GM18909 (cell line): ENCODE measurements at regions not wholly inside any gene's neighbourhood (a gene's known extent, or its start where the extent isn't known, plus 50 kb on each side); places are given as distances from the start of the nearest gene placed in this dataset.
"Not testable (repeated sequence)": the region's sequence is repeated elsewhere in the genome, so short reads cannot be mapped to it uniquely, and the experiment has no call there.

Experiments used
- ATAC-seq: cut with Tn5 transposase; IDR thresholded peaks from one replicate; pipeline ENCODE4 v1.9.1; 2021; ENCODE audit warnings: mild to moderate bottlenecking; ENCODE audit not compliant: unreplicated experiment, poor library complexity

DNA sequence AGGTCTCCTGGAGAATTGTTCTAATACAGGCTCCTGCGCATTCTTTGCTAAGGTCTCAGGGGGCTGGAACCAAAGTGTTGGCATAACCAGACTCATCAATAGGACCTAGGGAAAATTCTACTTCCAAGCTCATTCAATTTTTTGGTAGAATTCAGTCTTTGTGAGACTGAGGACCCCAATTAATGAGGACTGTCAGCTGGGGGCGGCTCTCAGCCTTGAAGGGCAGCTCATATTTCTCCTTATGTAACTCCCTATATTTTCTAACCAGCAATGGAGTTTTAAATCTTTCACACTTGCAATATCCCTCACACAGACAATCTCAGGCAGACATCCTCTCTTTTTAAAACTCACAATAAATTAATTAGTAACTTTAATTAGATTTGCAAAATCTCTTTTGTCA, 476.4 kb upstream of the LRFN5 start:
- no peak for ATAC-seq

DNA sequence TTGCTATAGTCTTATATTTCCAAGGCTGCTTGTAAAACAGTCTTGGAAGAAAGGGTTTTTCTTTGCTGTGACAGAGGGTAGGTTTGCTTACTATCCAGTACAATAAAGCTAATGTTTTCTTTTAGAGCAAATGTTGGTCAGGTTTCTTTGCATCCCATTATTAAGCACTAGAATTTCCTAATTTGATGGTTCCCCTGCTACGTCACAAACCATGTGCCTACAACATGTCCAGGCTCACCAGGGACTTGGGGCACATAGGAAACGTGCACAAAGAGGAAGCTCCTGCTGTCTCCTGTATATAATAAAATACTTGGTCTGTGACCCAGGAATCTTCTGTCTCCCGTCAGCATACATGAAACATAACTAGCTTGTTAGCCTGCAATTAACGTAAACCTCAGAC, 486.3 kb upstream of the LRFN5 start:
- ATAC-seq, result no peak

DNA sequence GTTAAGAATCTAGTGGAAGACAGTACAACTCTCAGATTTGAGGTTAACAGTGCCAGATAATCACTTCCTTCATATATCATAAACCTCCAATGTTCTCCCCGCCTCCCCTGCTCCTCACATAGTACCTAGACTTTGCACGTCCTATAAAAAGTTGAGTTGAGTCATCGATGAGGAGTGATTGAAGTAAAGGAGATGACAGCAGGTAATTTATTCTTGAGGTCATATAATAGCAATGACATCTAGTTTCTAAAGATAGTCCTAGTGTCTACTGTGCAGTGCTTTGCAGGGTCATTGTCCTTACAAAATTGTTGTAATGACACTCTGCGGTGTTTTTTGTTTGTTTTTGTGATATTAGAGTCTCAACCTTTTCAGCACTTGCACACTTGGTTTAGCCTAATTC, 510.5 kb upstream of the LRFN5 start:
- no peak for ATAC-seq

DNA sequence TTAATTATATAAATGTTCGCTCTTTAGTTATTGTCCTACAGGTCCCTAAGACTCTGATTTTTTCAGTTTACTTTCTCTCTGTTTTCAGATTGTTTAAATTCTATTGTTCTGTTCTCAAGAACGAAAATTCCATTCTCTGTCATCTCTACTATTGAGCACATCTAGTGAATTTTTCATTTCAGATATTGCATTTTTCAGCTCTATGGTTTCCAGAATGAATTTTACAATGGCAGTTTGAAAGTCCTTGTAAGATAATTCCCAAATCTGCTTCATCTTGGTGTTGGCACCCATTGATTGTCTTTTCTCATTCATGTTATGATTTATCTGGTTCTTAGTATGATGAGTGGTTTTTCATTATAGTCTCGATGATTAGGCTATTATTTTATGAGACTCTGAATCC, 519.6 kb upstream of the LRFN5 start:
- ATAC-seq, result no peak

DNA sequence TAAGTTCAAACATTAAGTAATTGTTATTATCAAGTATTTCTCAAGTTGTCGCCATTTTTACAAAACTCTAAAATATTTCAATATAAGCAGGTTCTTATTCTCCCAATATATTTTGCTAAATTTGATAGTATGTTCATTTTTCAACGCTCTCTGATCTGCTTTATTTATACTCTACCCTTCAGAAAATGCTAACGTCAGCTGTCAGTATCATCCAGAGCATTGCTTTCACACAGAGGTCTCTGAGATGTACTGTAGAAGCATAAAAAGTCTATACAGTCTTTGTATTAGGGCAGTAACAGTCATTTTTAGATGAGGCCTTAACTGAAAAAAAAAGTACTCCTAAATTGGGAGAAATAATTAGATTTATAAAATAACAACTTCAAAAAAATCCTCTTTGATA, 533.1 kb upstream of the LRFN5 start:
- ATAC-seq, result no peak

DNA sequence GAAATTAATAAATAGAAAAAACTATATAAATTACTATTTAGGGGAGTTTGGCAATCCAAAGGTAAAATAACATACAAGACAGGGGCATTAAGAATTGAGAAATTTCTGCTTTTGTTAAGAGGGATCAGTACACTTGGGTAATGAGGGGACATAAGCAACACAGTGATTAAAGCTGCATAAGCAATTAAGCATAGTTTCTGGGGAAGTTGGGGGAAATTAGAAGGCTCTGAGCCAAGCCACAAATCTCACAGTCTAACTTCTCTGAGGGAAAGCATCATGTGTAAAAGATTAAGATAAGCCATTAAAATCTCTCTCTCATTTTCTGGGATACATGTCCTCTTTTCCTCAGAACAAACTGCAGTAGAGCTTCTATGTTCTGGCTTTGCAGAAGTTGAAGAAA, 533.9 kb upstream of the LRFN5 start:
- no peak for ATAC-seq

DNA sequence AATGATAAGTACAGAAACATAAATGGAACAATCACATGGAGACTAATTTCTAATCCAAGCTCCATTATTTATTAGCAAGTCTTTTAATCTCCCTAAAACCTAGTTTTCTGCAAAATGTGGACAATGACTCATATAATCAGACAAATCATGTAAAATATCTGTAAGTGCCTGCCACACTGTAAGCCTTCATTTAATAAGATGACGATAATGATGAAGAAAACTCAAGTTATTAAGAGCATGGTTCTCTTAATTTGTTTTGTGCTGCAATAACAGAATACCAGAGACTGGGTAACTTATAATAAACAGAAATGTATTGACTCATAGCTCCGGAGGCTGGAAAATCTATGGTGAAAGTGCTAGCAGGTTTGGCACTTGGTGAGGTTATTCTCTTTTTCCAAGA, 535.3 kb upstream of the LRFN5 start:
- ATAC-seq, result no peak

DNA sequence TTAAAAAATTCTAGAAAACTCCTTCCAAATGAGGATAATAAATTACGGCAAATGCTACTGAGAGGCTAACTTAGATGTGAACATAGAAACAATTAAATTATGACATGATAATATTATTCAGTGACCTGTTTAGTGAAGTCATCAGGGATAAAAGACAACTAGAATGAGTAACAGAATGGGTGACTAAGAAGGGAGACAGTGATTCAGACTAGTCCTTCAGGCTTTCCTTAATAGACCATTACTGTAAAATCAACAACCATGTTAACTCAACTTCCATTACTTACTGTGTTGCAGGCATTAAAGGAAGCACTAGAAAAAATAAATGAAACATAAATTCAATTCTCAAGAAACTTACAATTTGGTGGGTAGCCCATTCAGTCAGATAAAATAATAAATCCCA, 543.9 kb upstream of the LRFN5 start:
- no peak for ATAC-seq

DNA sequence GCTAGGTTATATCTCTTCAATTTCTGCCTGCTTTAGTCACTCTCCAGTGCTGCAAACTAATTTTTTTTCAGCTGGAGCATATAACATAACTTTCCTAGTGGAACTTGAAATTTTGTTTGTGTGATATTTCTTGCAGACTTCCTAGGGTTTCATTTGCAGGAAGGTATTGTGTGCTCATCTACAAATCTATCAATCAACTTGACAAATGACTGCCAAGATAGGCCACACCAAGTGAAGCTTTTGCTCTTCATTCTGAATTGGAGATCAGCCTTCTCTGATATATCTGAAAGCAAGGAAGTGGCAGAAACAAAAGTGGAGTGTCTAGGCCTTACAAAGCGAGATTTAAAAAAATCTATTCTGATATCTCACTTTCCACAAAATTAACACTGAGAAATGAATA, 551.1 kb upstream of the LRFN5 start:
- no peak for ATAC-seq

DNA sequence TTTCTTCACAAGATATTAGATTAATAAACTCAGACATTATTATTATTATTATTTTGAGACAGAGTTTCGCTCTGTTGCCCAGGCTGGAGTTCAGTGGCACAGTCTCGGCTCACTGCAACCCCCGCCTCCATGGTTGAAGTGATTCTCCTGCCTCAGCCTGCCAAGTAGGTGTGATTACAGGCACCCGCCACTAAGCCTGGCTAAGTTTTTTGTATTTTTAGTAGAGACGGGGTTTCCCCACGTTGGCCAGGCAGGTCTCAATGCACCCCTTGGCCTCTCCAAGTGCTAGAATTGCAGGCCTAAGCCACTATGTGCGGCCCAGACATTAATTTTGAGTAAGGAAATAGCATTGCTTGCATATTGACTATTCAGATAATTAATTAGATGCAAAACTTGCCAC, 554.9 kb upstream of the LRFN5 start:
- ATAC-seq, result no peak

DNA sequence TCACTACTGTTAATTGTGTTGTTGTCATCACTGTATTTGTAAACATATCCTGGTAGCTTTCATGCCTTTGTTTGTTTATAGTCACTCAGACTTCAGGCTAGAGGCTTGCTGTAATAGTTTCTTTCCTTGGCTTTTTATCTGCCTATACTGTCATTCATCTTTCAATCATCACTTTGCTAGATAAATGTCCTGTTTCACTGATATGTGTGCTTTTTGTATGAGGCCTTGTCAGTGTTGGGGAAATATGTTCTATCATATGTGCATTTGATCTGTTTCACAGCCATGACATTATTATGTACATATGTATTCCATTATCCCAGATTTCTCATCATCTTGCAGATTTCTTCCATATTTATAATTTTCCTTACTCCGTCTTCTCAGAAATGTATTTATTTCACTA, 558.9 kb upstream of the LRFN5 start:
- no peak for ATAC-seq

DNA sequence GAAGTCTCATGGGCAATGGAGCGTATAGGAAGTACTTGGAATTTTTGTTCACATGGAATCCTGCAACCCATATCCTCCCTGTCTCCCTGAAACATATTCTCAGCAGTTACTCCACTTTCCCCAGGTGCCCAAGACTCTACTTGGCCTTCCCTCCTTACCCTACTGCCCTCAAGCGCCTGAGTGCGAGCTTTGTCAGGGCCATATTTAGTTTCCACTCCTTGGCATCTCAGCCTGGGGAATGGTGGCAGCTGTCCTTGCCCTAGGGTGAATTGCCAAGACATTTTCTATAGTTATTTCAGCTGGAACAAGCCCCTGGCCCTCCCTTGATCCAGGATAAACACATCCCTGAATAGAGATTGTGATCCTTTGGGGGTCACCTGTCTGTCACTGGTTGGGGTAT, 569.3 kb upstream of the LRFN5 start:
- ATAC-seq, result no peak

DNA sequence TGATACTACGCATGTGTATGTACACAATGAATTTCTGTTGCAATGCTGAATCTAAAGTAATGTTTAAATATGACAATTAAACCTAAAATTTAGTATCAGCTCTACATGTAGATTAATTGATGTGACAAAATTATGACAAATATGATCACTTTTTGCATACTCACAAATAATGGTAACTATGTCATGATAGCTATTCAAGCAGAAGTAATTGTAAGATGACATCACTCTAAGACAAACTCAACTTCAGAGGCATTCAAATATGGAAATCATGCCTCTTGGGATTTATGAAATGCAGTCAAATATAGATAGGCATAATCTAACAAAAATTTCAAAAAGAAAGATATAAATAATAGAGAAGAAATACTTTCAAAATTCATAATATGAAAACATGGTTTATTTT, 571.7 kb upstream of the LRFN5 start:
- ATAC-seq, result no peak

DNA sequence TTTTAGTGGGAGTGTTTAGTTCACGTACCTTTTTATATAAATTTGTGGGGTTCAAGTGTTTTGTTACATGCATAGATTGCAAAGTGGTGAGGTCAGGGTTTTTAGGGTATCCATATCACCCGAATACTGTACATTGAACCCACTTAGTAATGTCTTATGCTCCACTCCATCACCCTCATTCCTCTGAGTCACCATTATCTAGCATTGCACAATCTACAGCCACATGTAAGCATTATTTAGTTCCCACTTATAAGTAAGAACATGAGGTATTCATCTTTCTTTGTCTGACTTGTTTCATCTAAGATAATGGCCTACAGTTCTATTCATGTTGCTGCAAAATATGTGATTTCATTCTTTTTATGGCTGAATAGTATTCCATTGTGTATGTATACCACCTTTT, 583.7 kb upstream of the LRFN5 start:
- ATAC-seq, result no peak

DNA sequence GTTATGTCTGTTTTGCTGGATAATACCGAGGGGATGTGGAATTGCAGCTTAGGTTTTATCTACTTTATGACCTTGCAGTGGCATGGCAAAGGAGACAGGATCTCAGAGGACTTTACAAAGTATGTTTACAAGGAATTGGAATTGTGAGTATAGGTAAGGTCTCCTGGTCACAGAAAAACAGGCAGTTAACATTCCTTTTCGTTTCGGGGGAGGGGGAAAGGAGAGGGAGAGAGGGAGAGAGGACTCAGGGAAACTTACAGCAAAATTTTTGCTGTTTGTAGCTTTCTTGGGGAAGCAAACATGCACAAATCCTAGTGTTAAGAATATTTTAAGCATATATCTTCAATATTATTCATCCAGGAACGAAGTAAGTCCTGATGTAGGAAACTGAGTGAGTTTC, 590.5 kb upstream of the LRFN5 start:
- no peak for ATAC-seq

DNA sequence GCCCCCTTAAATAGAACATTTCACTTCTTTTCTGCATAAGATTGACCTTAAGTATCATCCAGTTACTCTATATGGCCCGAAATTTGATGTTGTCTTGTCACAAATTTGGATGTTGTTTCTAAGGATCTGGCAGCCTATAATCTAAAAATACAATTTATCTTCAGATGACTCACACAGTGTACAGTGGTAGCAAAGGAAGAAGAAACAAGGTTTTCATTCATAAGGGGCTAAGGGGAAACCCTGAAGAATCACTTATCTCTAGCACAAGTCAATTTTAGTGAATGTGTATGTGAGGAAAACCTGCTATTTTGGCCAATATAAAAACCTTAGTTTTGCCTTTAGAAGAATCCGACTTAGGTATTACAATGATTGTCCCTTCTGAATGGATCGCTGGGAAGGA, 606.3 kb upstream of the LRFN5 start:
- no peak for ATAC-seq

DNA sequence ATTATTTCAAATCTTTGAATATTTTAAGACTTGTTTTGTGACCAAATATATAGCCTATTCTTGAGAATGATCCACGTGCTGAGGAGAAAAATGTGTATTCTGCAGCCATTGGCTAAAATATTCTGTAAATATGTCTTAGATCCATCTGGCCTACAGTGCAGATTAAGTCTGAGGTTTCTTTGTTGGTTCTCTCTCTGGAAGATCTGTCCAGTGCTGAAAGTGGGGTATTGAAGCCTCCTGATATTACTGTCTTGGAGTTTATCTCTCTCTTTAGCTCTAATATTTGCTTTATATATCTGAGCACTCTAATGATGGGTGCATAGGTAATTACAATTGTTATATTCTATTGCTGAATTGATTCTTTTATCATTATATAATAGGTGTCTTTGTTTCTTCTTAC, 617.4 kb upstream of the LRFN5 start:
- ATAC-seq, result no peak

DNA sequence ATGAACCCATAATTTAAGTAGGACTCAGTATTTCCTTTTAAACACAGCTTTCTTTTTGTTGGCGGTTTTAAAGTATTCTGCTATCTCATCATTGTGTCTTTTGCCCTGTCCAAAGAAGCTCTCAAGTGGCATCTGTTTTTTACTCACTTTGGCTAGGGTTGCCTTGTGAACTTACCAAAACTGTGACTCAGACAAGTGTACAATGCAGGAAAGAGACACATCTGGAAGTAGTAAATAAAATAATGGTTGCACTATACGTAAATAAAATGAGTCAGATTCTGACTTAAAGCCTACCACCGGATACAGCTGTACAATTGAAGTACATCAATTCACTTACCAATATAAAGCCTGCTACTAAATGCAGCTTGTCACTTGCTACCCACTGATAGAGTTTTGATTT, 619.2 kb upstream of the LRFN5 start:
- ATAC-seq, result no peak

DNA sequence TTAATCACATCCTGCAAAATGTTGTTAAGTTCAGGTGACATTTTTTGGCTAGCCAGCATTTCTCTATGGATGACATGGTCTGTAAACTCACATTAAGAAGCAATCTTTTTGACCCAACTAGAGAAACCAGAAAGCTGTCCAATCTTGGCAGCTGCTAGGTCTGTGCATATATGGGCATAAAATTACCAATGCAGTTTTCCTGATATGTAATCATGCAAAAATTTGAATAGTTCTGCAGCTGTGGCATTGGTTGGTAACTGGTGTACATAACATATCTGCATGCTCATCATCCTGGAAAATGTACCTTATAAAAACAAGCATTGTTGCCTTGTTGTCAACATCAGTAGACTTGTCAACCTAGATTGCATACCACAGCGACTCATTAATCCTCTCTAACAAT, 620.0 kb upstream of the LRFN5 start:
- no peak for ATAC-seq

DNA sequence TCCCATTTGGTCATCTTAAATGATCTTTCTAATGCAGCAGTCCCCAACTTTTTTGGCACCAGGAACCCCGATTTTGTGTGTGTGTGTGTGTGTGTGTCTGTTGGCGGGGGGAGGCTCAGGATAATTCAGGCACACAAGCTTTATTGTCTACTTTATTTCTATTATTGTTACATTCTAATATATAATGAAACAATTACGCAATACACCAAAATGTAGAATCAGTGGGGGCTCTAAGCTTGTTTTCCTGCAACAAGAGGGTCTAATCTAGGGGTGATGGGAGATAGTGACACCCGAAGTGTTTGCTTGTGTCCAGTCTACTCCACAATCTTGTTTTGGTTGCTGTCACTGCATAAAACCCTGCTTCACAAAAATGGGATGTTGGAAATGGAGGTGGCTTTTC, 621.1 kb upstream of the LRFN5 start:
- ATAC-seq, result no peak

DNA sequence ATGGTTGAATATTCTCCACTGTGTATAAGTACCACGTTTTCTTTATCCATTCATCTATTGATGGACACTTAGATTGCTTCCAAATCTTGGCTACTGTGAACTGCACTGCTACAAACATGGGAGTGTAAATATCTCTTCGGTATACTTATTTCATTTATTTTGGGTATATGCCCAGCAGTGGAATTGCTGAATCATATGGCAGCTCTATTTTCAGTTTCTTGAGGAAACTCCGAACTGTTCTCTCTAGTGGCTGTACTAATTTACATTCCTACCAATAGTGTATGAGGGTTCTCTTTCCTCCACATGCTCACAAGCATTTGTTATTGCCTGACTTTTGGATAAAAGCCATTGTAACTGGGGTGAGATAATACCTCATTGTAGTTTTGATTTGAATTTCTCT, 623.1 kb upstream of the LRFN5 start:
- no peak for ATAC-seq

DNA sequence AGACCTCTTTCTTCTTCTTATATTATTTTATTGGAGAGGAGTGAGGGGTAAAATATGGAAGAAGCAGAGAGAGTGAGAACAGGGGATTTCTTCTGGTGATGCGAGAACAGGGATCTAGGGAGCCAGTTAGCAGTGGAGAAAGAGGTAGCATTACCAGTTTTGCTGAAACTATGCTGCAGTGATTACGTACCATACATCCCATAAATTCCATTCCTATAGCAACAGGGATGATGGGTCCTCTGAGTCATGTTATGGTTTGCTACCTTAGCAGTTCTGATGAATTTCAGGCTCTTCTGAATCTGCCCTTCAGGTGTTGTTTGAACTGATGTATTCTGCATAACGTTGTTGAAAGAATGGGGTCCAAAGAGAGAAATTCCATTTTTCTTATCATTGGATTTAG, 625.4 kb upstream of the LRFN5 start:
- no peak for ATAC-seq

DNA sequence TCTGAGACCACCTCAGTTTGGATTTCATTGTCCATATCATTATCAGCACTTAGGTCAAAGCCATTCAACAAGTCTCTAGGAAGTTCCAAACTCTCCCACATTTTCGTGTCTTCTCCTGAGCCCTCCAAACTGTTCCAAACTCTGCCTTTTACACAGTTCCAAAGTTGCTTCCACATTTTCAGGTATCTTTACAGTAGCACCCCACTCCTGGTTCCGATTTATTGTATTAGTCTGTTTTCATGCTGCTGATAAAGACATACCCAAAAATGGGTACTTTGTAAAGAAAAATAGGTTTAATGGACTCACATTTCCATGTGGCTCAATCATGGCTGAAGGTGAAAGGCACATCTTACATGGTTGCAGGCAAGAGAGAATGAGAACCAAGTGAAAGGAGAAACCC, 646.4 kb upstream of the LRFN5 start:
- ATAC-seq, result not testable (repeated sequence)

DNA sequence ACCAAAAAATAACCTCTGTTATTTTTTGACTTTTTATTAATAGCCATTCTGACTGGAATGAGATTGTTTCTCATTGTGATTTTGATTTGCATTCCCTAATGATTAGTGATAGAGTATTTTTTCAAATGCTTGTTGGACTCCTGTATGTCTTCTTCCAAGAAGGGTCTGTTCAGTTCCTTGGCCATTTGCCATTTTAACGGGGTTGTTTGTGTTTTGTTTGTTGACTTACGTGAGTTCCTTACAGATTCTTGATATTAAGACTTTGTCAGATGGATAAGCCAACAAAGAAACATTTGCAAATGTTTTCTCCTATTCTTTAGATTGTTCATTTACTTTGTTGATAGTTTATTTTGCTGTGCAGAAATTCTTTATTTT, 651.6 kb upstream of the LRFN5 start:
- no peak for ATAC-seq
